HepG2 (cell line): ENCODE measurements at regions not wholly inside any gene's neighbourhood (a gene's known extent, or its start where the extent isn't known, plus 50 kb on each side); places are given as distances from the start of the nearest gene placed in this dataset.

Source experiments
- ATAC-seq: fragments of 200-7000 bp; cut with Tn5 transposase; 3 replicates; pipeline ENCODE4 v1.9.1; 2020; ENCODE audit warnings: mild to moderate bottlenecking, moderate library complexity
- BruUV-seq: library from RNA; stranded (reverse); fragments of 400-500 nt; replicated peaks from 2 replicates; lab custom pipeline; 2021; lab: Mats Ljungman, UMichigan
- CTCF ChIA-PET: fragments of 300-600 bp; formaldehyde crosslinking; extraction: SDS; loops from one replicate; lab custom pipeline; 2021; ENCODE audit warnings: low total read pairs, inconsistent platforms, low intra/inter-chr PET ratio; lab: Yijun Ruan, JAX
- POLR2A ChIA-PET: fragments of 350-600 bp; sonication (Branson Sonifier 250); formaldehyde crosslinking; loops from one replicate; lab custom pipeline; 2020; ENCODE audit warnings: antibody characterized with exemption, inconsistent platforms; lab: Yijun Ruan, JAX
- DNase-seq: peaks from one replicate; pipeline ENCODE4 v3.0.0-alpha.2; 2015; ENCODE audit warnings: low spot score
- FAIRE-seq: peaks from 3 replicates; lab custom pipeline; 2011; peaks lifted over from hg19 to GRCh38; lab: Jason Lieb, UNC
- H2AFZ ChIP-seq: one replicate; pipeline ENCODE4 v1.6.1; 2011; ENCODE audit warnings: low read length, inconsistent platforms
- H3K27ac ChIP-seq: fragments of 300-600 bp; 3 replicates; pipeline ENCODE4 v1.8.0; 2011; ENCODE audit warnings: mixed run types, mild to moderate bottlenecking, mixed read lengths, low read length, inconsistent platforms; ENCODE audit not compliant: insufficient read depth; ENCODE audit errors: extremely low read length
- H3K27me3 ChIP-seq, 2 experiments: fragments of 200-600 bp in 1 of 2; 2 replicates in 1 of 2; 3 replicates in 1 of 2; pipeline versions ENCODE4 v1.6.0 to v1.8.0; 2011; ENCODE audit warnings: low read length in 2 of 2, mild to moderate bottlenecking in 2 of 2, moderate library complexity in 2 of 2, inconsistent platforms in 1 of 2; ENCODE audit not compliant: insufficient read depth in 2 of 2, control insufficient read depth in 1 of 2
- H3K36me3 ChIP-seq, 2 experiments: fragments of 200-600 bp in 1 of 2; replicated peaks in 1 of 2; 2 replicates in 1 of 2; 3 replicates in 1 of 2; pipeline versions ENCODE4 v1.5.1 to v1.8.0; 2011; ENCODE audit warnings: low read length in 2 of 2, inconsistent platforms in 1 of 2; ENCODE audit not compliant: insufficient read depth in 2 of 2, control insufficient read depth in 1 of 2
- H3K4me1 ChIP-seq: 2 replicates; pipeline ENCODE4 v1.5.1; 2012; ENCODE audit warnings: low read length, inconsistent platforms; ENCODE audit not compliant: insufficient read depth
- H3K4me2 ChIP-seq: 2 replicates; pipeline ENCODE4 v1.6.0; 2011; ENCODE audit warnings: low read depth, low read length, inconsistent platforms
- H3K4me3 ChIP-seq, 3 experiments: fragments of 200-600 bp in 1 of 3; sonication (generic), shearing (Covaris generic) in 1 of 3; replicated peaks in 1 of 3; 2 replicates each; pipeline ENCODE4 v1.5.1; 2011 to 2016; ENCODE audit warnings: low read length in 3 of 3, inconsistent platforms in 2 of 3, low read depth in 2 of 3, mild to moderate bottlenecking in 2 of 3, control low read depth in 1 of 3, mixed read lengths in 1 of 3; ENCODE audit not compliant: insufficient read depth in 1 of 3
- H3K79me2 ChIP-seq: one replicate; pipeline ENCODE4 v1.6.1; 2011; ENCODE audit warnings: low read length, inconsistent platforms; ENCODE audit not compliant: insufficient read depth
- H3K9ac ChIP-seq: 2 replicates; pipeline ENCODE4 v1.6.0; 2011; ENCODE audit warnings: mild to moderate bottlenecking, low read depth, low read length, inconsistent platforms; ENCODE audit not compliant: insufficient read depth
- H3K9me3 ChIP-seq: 2 replicates; pipeline ENCODE4 v1.5.1; 2012; ENCODE audit warnings: mild to moderate bottlenecking, low read length
- H4K20me1 ChIP-seq: 2 replicates; pipeline ENCODE4 v1.6.0; 2011; ENCODE audit warnings: inconsistent platforms, mild to moderate bottlenecking, low read length, moderate library complexity; ENCODE audit not compliant: insufficient read depth
- ATRX ChIP-seq: sonication (generic); formaldehyde crosslinking; IDR thresholded peaks from 2 replicates; pipeline ENCODE4 v1.4.0; 2020; ENCODE audit warnings: missing genetic modification reagents, borderline replicate concordance
- CHCHD3 ChIP-seq: sonication (generic); formaldehyde crosslinking; IDR thresholded peaks from 2 replicates; pipeline ENCODE4 v1.8.0; 2022; ENCODE audit warnings: mild to moderate bottlenecking, missing genetic modification reagents, moderate library complexity
- FOXJ3 ChIP-seq: sonication (generic); formaldehyde crosslinking; IDR thresholded peaks from 2 replicates; pipeline ENCODE4 v1.4.0; 2020; ENCODE audit warnings: missing genetic modification reagents, mild to moderate bottlenecking, borderline replicate concordance
- GATAD2A ChIP-seq: IDR thresholded peaks from 2 replicates; pipeline ENCODE4 v1.6.1; 2016
- HES4 ChIP-seq: sonication (generic); formaldehyde crosslinking; IDR thresholded peaks from 2 replicates; pipeline ENCODE4 v1.9.0; 2021; ENCODE audit warnings: mild to moderate bottlenecking, missing genetic modification reagents, borderline replicate concordance
- KLF12 ChIP-seq: sonication (generic); formaldehyde crosslinking; IDR thresholded peaks from 2 replicates; pipeline ENCODE4 v1.4.0; 2020; ENCODE audit warnings: missing genetic modification reagents, borderline replicate concordance
- NFRKB ChIP-seq: fragments of 450-650 bp; IDR thresholded peaks from 2 replicates; pipeline ENCODE4 v1.6.1; 2017
- NFYB ChIP-seq: sonication (generic); formaldehyde crosslinking; IDR thresholded peaks from 2 replicates; pipeline ENCODE4 v1.4.0; 2020; ENCODE audit warnings: missing genetic modification reagents
- TARDBP ChIP-seq: sonication (generic); formaldehyde crosslinking; IDR thresholded peaks from 2 replicates; pipeline ENCODE4 v1.8.0; 2022; ENCODE audit warnings: mild to moderate bottlenecking, missing genetic modification reagents
- ZFX ChIP-seq: sonication (generic); formaldehyde crosslinking; IDR thresholded peaks from 2 replicates; pipeline ENCODE4 v1.4.0; 2020; ENCODE audit warnings: mild to moderate bottlenecking, low read depth, missing genetic modification reagents, moderate library complexity
- ZIK1 ChIP-seq: sonication (generic); formaldehyde crosslinking; IDR thresholded peaks from 2 replicates; pipeline ENCODE4 v1.5.0; 2020; ENCODE audit warnings: mild to moderate bottlenecking, low read depth, missing genetic modification reagents, borderline replicate concordance
- ZNF101 ChIP-seq: sonication (generic); formaldehyde crosslinking; IDR thresholded peaks from 2 replicates; pipeline ENCODE4 v1.4.0; 2020; ENCODE audit warnings: mild to moderate bottlenecking, low read depth, missing genetic modification reagents, borderline replicate concordance
- WGBS: methylation state at CpG from one replicate; pipeline ENCODE4 v1.1.6; 2017; ENCODE audit warnings: low lambda C conversion rate; 5-methylcytosine and 5-hydroxymethylcytosine counted together
- in situ Hi-C: cut with HindIII; loops from 2 replicates; pipeline ENCODE4 v1.10.0; 2017; ENCODE audit warnings: low pct_unique_long_range_greater_than_20kb; ENCODE audit not compliant: extremely low pct_ligation_motif_present
- intact Hi-C: fragments of 100-400 bp; cut with micrococcal nuclease; formaldehyde crosslinking; loops from one replicate; pipeline ENCODE4 v1.10.0; 2022; ENCODE audit not compliant: unreplicated experiment
- TF ChIP-seq, protein P1 (sequence below), 2 experiments: fragments of 450-650 bp in 1 of 2; sonication (generic) in 1 of 2; formaldehyde crosslinking; IDR thresholded peaks; 2 replicates each; pipeline versions ENCODE4 v1.5.0 to v1.8.0; 2020 to 2022; ENCODE audit warnings: mild to moderate bottlenecking in 1 of 2, missing genetic modification reagents in 1 of 2
- TF ChIP-seq, protein P2 (sequence below): sonication (generic); formaldehyde crosslinking; IDR thresholded peaks from 2 replicates; pipeline ENCODE4 v1.4.0; 2020; ENCODE audit warnings: mild to moderate bottlenecking, missing genetic modification reagents

DNA sequence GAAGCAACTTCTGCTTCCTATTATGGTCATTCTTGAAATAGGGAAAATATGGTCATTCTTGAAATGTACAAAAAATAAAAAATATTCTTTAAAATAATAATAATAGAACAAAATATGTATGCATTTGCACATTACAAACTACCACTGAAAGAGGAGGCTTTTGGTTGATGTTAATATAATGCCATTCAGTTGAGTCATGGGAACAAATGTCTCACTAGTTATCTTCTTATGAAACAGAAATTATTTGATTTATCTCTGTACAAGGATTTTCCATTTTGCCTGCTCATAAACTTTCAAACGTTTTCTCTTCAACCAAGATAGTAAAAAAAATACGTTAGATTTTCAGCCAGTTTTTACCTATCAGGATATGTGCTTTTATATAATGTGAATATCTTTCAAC is 1662.7 kb downstream of the OTOL1 start:
- H3K4me1 ChIP-seq, result no peaks in the 10 kb centered on the region
- intact Hi-C loops, result no loop called here
- ATAC-seq, result no peak
- no peak for FAIRE-seq
- peaks cover 14% of the 10 kb centered on the region for H3K9me3 ChIP-seq
- WGBS, result 0% methylated on average over 2 of the region's 2 CpGs
- H3K27ac ChIP-seq, result no peak overlapping the region
- no peaks in the 10 kb centered on the region for H3K79me2 ChIP-seq
- no peak overlapping the region for H3K4me3 ChIP-seq
- POLR2A ChIA-PET, result no interaction called here
- CTCF ChIA-PET, result no interaction called here
- no peak overlapping the region for H3K9ac ChIP-seq
- H3K36me3 ChIP-seq, result no peaks in the 10 kb centered on the region
- no peaks in the 10 kb centered on the region for H3K27me3 ChIP-seq
- H3K4me2 ChIP-seq, result no peak overlapping the region
- BruUV-seq, result no TSS peak
- in situ Hi-C loops, result no loop called here
- TF ChIP-seq ZNF101 (no peak), NFYB (no peak), ZFX (no peak), NFRKB (no peak), TARDBP (CRISPR knock-in tag) (no peak), GATAD2A (CRISPR knock-in tag) (no peak), HES4 (CRISPR knock-in tag) (no peak), ZIK1 (no peak), FOXJ3 (no peak), CHCHD3 (CRISPR knock-in tag) (no peak), KLF12 (CRISPR knock-in tag) (no peak), ATRX (CRISPR knock-in tag) (no peak)
- TF ChIP-seq, protein P1, sequence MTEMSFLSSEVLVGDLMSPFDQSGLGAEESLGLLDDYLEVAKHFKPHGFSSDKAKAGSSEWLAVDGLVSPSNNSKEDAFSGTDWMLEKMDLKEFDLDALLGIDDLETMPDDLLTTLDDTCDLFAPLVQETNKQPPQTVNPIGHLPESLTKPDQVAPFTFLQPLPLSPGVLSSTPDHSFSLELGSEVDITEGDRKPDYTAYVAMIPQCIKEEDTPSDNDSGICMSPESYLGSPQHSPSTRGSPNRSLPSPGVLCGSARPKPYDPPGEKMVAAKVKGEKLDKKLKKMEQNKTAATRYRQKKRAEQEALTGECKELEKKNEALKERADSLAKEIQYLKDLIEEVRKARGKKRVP (CRISPR knock-in tag; IDR thresholded peaks at IDR 0.05), result no peak
- TF ChIP-seq, protein P2, sequence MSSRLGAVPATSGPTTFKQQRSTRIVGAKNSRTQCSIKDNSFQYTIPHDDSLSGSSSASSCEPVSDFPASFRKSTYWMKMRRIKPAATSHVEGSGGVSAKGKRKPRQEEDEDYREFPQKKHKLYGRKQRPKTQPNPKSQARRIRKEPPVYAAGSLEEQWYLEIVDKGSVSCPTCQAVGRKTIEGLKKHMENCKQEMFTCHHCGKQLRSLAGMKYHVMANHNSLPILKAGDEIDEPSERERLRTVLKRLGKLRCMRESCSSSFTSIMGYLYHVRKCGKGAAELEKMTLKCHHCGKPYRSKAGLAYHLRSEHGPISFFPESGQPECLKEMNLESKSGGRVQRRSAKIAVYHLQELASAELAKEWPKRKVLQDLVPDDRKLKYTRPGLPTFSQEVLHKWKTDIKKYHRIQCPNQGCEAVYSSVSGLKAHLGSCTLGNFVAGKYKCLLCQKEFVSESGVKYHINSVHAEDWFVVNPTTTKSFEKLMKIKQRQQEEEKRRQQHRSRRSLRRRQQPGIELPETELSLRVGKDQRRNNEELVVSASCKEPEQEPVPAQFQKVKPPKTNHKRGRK (CRISPR knock-in tag), result no peak
- no peak overlapping the region for H2AFZ ChIP-seq
- DNase-seq, result no peak
- H4K20me1 ChIP-seq, result no peaks in the 10 kb centered on the region
